HL-60/S4 treated with retinoic acid at 250 ng/mL for 4 days and 3 days (cell line): ENCODE measurements at regions not wholly inside any gene's neighbourhood (a gene's known extent, or its start where the extent isn't known, plus 50 kb on each side); places are given as distances from the start of the nearest gene placed in this dataset.
"Not testable (repeated sequence)": the region's sequence is repeated elsewhere in the genome, so short reads cannot be mapped to it uniquely, and the experiment has no call there.

Source experiments
- in situ Hi-C: fragments of 300-500 bp; cut with MboI; formaldehyde crosslinking; loops from 2 replicates; pipeline ENCODE4 v1.7.0; 2022; ENCODE audit warnings: low sequenced_read_pairs

DNA sequence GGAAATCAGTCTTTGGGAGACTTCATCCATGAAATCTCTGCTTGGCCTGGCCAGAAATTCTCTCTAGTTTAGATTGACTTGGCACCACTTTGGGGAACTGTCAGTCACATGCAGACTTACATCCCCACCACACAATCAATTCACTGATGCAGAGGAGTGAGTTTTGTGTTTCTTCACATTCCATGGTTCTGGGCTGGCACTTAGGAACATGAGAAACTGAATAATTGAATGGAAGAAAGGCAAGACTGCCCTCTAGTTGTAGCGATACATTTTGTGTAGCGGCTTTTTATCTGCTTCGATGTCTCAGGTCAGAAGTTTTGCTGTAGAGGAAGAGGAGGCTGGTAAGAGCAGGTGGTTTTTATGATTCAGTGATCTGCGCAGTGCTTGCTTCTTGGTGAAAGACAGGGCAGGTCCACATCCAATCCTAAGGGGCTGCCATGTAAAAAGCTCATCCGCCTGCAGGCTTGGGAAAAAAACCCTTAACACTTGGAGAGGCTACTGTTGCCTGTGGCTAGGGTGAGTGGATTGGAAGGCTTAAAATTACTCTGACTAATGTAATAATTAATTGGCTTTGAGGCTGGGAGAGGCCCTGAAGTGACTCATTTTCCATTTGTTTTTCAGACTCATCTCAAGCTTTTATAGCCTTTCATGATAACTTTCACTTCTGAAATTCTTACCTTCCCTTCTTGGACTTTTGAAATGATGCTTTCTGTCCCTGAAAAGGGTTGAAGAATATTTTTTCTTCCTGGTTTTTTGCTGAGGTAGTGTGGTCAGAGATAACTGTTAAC, 75.4 kb upstream of the LPCAT1 start:
- in situ Hi-C loops: not testable (repeated sequence)

DNA sequence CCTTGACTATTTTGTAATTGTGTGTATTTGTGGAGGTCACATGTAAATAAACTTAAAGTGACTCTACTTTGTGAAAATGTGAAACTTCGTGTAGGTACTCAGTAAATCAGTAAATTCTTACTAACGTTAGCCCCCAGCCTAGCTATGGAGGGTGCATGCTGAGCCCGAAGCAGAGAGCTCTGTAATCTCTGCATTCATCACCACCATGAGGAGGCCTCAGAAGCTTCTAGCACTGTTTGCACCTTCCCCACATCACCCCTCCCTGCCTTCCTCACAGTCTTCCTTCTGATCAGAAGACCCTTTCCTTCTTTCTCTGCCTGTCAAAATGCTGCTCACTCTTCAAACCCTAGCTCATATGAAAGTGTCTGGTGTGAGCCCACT, 73.3 kb upstream of the LPCAT1 start:
- in situ Hi-C loops: not testable (repeated sequence)

DNA sequence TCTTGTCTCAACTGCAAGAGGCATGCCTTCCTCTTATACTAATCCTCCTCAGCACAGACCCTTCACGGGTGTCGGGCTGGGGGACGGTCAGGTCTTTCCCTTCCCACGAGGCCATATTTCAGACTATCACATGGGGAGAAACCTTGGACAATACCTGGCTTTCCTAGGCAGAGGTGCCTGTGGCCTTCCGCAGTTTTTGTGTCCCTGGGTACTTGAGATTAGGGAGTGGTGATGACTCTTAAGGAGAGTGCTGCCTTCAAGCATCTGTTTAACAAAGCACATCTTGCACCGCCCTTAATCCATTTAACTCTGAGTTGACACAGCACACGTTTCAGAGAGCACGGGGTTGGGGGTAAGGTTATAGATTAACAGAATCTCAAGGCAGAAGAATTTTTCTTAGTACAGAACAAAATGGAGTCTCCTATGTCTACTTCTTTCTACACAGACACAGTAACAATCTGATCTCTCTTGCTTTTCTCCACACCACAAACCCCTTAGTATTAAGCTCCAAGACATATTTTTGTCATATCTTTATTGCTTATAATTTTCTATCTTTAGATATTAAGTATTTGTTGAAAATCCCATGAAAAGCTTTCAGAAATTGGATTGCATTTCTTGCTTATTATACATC, 72.8 kb upstream of the LPCAT1 start:
- in situ Hi-C loops: not testable (repeated sequence)

DNA sequence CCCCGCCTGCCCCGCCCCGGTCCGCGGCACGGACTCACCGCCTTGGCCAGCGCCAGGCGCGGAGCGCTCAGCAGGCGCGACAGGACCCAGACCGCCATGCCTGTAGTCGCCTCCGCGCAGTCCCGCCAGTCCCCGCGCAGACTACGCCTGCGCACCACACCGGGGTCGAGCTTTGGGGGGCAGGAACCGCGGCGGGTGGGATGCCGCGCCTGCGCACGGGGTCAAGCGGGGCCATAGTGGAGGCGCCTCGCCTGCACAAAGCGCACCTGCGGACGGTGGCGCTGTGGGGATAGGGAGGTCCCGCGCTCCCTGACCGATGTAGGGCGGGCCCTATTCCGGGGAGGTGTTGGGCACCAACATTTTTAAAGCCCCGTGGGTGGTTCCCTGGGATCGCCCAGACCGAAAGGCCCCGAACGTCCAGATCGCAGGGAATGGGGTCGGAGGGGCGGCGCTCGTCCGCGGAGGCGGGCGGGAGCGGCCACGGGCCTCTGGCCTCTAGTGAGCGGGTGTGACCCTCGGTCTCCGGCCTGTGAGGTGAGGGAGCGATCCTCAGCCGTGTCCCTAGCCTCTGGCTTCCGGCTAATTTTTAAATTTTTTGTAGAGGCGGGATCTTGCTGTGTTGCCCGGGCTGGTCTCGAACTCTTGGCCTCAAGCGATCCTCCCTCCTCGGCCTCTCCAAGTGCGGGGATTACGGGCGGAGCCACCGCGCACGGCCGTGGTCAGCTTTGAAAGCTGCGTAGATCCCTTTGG, 70.8 kb upstream of the LPCAT1 start:
- in situ Hi-C loops: loop anchor here (5.0 kb wide), 1 partner anchor 1357 kb away; no protein-coding TSS in a partner anchor

DNA sequence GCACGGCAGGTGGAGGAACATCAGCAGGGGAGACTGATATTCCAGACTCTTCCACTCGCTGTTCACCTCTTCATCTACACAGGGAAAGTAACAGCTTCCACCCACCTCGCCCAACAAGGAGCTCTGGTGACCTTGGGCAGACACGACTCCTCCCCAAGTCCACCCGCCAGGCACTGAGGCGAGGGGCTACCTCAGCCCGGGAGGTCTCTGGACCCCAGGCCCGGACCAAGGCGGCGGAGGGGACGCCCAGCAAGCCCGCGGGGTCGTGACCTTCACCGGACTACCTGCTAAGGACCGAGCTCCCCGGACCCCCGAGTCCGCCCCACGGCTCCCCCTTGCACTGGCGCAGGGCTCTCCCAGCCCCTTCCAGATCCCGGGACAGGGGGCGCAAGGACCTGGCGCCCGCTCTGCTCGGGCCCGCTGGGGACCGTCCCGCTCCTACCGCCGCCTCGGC, 70.2 kb upstream of the LPCAT1 start:
- in situ Hi-C loops: loop anchor here (5.0 kb wide), 1 partner anchor 1357 kb away; no protein-coding TSS in a partner anchor

DNA sequence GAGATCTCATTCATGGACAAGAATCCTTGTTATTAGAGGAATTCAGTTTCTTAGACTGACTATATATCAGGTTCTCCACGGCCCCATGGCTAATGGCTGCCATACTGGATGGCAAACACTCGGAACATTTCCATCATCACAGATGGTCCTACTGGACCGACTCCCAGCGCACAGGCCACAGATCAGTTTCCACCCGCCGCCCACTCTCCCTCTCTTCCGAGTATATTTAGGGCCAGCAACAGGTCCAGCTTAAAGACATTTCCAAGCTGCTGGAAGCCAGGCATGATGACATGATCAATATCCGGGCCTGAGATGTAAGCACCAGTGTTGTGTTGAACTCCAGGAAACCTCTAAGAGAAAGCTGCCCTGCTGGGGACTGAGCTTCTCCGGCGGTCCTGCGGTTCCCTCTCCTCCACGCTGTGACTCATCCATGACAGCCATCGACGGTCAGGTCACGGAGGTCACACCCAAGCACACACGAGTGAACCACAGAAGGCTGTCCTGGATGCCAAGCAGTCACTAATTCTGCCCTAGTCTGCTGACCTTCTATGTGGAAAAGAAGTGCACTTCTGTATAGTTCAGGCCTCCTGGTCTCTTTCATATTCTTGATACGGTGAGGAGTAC, 64.4 kb upstream of the LPCAT1 start:
- in situ Hi-C loops: not testable (repeated sequence)

DNA sequence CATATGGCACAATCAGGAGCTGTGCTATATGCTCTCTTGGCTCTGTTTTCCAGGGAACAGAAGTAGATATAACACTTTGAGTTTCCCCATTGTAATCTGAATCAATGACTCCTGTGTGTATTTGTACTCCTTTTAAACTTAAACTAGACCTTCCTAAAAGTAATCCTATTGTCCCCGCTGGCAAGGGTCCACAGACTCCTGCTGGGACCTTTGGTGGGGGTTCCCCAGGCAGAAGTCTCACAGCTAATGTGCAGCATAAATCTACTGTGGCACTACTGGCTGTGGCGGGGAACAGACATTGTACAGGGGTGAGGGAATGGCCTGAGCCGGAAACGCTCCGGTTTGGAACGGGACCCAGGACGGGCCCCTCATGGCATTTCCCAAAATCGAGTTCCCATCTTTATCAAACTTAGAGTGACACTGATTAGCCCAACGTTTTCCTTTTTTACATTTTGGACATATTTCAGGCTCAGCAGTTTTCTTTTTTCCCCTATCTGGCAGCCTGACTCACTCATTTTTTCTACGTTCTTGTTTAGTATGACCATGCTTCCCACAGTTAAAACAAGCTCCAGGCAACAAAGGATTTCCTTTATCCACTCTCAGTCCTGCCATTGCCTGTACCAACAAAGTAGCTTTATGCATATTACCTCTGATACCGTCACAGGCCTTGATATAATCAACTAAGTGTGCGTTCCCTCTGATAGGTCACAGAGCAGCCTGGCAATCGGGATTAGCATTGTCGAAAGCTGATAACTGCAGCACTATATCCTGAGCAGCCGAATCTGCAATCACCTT, 59.5 kb upstream of the LPCAT1 start:
- in situ Hi-C loops: not testable (repeated sequence)

DNA sequence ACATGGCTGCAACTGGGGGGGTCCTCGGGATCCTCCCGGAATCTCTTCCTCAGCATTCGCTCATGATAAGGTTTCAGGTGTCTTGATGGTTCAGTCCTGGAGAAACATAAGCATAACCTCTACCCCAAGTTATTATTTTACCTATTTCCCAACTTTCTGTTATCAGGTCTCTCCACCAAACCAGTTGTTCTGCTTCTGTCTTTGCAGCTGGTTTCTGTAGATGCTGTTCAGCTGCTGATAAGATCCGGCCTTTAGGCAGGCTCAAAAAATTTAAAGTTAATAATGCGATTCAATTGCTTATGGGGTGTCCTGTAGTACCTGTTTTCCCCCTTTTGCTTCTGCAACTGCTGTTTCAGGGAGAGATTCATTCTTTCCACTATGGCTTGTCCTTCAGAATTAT, 55.6 kb upstream of the LPCAT1 start:
- in situ Hi-C loops: not testable (repeated sequence)

DNA sequence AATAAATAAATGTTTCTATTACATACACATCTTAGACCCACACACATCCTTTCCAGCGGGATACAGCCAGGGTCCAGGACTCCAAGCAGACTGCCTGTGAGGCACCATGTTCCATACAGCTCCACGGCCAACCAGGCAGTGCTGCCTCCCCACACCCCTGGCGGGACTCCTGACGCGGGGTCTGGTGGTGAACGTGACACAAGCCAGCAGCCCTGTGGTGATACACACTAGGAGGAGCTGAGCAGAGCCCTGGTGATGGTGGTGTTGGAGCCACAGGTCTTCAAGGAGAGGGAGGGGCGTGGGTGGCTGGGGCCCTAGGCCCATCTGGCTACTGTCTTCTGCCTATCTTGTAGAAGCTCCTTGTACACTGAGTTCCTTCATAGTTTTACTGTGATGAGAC, 53.1 kb upstream of the LPCAT1 start:
- in situ Hi-C loops: not testable (repeated sequence)

DNA sequence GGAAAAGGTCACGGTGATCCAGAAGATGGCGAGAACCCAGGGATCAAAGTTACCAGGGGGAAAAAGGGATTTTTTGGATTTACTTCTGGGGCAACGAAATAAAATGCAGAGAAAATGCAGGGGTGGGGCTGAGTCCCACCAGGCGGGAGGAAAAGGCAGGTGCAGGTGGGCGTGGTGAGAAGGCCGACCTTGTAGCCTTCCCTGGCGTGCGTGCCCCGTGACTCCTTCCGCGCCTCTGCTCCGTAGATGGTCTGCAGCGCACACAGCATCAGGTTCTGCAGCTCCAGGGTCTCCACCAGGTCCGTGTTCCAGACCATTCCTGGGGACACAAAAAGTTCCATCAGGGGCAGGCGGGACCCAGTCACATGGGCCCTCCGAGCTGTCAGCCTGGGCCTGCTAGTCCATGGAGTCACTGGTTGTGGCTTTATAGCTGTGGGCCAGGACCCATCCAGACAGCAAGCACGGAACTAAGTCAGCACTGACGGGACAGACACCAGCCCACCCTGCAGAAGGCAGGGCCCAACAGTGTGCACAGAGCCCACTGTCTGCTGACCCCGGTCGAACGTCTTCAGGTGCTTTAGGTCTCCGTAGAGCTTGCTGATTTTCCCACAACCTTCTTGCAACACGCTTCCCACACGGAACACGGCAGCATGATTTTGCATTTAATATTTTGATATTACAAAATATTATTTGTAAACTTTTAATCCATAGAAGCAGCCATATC, 52.4 kb upstream of the LPCAT1 start:
- in situ Hi-C loops: not testable (repeated sequence)

DNA sequence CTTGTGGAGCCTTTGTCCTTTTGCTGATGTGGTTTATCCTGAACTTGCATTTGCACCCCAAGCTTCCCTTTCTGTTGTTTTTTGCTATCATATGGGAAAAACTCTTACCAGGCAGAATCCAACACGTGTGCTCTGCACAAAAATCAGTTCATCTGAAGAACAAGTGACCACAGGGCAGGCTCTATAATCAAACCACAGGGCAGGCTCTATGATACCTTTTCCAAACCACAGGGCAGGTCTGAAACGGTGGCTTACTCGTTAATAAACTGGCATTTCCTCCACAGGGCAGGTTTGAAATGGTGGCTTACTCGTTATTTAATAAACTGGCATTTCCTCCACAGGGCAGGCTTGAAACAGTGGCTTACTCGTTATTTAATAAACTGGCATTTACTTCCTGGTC, 51.7 kb upstream of the LPCAT1 start:
- in situ Hi-C loops: not testable (repeated sequence)

DNA sequence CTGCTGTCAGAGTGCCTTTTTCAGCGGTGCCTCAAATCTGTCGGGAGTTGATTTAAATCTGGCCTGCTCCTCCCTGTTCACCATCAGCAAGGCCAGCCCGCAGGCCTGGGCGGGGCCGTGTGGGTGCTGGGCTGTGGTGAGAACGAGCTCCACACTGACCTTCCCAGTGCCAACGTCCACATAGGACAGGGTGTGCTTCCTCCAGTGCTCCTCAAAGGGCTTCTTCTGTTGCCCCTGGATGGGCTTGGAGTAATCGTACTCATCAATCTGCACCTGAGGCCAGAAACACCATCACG, 50.2 kb upstream of the LPCAT1 start:
- in situ Hi-C loops: not testable (repeated sequence)

DNA sequence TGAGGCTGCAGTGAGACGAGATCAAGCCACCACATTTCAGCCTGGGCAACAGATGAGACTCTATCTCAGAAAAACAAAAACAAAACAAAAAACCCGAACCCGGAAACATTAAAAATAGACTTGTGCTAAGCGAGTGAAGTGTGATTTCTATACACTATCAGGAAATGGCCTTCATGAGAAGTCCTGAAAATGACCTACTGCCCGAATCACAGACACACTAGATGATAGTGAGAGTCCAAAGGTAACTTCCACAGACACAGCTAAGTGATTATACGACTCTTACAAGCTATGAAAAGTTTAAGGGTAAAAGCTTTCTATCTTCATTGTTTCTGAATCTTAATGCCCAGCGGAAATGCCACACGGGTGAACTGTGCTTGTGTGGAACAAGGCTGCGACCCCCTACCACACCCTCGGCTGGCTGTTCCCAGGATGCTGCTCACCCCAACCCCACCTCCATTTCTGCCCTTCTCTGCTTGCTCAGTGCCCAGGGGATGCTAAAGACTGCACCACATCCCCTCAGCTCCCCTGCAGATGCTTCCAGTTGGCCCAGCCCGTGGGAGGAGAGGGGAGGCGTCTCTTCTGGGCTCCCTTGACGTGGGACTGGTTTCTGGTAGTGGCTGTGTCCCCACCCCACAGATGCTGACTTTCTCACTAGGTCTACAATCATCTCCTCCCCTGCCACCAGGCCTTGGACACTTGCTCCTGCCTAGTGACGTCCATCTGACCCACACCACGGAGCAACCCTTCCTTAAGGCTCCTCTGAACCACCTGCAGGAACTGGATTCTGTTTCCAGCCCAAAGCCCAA, 49.7 kb upstream of the LPCAT1 start:
- in situ Hi-C loops: not testable (repeated sequence)
